GM20000 (cell line): ENCODE measurements at regions not wholly inside any gene's neighbourhood (a gene's known extent, or its start where the extent isn't known, plus 50 kb on each side); places are given as distances from the start of the nearest gene placed in this dataset.
A peak's percentile ranks its signal among the peaks of the same experiment; 100 is the strongest.
"Not testable (repeated sequence)": the region's sequence is repeated elsewhere in the genome, so short reads cannot be mapped to it uniquely, and the experiment has no call there.

Experiments
- DNase-seq: peaks from one replicate; pipeline ENCODE4 v3.0.0; 2012; ENCODE audit warnings: low spot score
- CTCF ChIP-seq: IDR thresholded peaks from 2 replicates; pipeline ENCODE4 v1.5.1; 2012; ENCODE audit warnings: mild to moderate bottlenecking, control low read depth; ENCODE audit errors: extremely low read depth, missing control alignments

DNA sequence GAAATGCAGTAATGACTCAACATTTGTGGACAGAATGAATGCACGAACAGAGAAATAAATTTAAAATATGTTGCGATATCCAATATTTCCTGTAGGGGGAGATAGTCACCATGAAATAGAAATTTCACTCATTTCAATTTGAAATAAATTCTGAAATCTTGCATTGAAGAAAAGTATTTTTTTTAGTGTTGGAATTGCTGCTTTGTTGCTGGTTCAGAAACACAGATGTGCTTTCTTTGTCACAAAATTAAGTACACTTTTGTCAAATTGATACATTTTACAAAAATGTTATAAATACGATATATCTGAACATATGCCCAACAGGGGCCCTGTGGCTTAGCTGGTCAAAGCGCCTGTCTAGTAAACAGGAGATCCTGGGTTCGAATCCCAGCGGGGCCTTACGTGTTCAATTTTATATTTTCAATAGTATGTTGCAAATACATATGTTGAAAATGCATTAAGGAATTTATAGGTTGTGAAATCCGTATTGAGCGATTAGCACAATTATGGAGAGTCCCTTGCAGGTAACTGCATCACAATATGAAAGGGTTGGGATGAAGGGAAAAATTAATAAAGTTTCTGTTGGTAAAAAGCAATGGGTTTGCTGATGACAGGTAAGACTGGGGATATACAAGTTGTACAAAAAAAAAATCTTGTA lies 85.4 kb upstream of the PRSS16 start:
- DNase-seq: peak; percentile 18
- TF ChIP-seq CTCF: no peak

DNA sequence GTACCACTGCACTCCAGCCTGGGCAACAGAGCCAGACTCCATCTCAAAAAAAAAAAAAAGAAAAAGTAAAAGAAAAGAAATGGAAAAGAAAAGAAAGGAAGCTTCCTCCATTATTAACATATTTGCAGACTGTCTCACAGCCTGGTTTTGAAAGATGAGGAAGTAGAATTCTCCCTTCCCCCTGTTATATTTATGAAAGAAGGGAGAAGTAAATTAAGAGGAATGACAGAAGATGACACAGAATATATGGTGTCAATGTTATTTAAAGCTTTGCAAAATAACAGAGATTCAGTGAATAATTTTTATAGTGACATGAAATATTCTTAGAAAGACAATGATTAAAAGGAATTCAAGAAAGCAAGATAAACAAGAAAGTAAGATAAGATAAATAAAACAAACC lies 83.7 kb upstream of the PRSS16 start:
- TF ChIP-seq CTCF: no peak
- DNase-seq: no peak

DNA sequence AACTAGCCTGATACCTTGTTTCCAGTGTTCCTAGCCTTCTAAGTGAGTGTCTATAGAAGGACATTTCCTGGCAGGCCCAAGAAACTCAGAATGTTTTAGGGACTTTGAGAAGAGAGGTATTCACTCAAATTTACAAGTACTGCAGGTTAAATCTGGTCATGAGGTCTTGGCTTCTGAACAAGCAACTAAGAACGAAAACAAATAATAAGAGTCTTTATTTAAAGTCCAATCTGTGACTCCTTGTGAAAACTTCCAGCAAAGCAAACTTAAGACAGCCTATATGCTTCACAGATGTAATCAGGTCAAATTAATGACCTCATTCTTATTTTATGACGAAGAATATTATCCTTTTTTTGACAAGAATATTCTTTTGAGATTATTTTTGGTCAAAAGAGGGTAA lies 79.4 kb upstream of the PRSS16 start:
- TF ChIP-seq CTCF: no peak
- DNase-seq: no peak

DNA sequence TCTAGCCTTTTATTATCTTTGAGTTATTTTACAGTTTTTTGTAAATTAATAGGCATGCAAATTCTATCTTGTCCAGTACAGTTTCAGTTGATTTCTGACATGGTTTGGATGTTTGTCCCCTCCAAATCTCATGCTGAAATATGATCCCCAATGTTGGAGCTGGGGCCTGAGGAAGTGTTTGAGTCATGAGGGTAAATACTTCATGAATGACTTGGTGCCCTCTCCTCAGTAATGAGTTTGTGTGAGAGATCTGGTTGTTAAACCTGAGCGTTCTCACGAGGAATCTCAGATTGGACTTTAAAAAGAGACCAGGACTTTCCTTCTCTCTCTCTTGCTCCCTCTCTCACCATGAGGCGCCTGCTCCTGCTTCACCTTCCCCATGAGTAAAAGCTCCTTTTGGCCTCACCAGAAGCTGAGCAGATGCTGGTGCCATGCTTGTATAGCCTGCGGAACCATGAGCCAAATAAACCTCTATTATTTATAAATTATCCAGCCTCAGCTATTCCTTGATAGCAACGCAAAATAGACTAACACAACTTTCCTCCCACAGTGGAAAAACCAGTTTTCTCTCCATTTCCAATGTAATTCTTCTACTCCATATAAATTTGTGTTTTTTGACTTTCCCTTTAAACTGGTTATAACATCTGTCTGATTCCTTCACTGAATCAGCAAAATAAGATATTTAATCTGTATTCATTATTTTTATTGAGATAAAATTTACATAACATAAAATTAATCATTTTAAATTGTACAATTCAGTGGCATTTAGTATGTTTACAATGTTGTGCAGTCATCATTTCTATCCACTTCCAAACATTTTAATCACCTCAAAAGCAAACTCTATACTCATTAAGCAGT lies 78.7 kb upstream of the PRSS16 start:
- no peak for DNase-seq

DNA sequence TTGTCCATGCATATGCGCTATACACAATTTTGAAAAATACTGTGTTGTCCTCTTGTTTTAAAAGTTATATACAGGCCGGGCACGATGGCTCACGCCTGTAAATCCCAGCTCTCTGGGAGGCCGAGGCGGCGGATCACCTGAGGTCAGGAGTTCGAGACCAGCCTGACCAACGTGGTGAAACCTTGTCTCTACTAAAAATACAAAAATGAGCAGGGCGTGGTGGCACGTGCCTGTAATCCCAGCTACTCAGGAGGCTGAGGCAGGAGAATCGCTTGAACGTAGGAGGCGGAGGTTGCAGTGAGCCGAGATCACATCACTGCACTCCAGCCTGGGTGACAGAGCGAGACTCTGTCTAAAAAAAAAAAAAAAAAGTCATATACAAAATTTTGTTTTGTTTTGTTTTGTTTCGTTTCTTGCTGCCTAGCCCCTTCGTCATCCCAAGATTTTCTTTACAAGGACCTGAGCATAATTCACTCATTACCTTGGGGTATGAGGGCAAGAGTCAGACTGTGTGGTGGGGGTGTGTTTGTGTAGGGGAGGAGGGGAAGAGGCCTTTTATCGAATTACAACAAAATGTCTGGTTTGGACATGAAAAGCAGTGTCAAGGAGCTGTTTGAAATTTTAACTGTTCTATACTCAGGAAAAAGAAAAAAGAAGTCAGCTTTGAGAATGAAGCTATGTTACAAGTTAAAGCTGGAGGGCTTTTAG lies 74.8 kb upstream of the PRSS16 start:
- DNase-seq: not testable (repeated sequence)

More for the DNA sequence above, 78.7 kb upstream of the PRSS16 start:
- no peak for TF ChIP-seq CTCF

DNA sequence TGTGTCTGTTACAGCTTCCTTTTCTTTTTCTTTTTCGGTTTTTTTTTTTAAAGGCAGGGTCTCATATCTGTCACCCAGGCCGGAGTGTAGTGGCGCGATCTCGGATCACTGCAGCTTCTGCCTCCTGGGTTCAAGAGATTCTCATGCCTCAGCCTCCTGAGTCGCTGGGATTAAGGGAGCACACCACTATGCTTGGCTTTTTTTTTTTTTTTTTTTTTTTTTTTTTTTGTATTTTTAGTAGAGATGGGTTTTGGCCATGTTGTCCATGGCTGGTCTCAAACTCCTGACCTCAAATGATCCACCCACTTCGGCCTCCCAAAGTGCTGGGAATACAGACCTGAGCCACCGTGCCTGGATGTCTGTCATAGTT lies 74.3 kb upstream of the PRSS16 start:
- DNase-seq: not testable (repeated sequence)

DNA sequence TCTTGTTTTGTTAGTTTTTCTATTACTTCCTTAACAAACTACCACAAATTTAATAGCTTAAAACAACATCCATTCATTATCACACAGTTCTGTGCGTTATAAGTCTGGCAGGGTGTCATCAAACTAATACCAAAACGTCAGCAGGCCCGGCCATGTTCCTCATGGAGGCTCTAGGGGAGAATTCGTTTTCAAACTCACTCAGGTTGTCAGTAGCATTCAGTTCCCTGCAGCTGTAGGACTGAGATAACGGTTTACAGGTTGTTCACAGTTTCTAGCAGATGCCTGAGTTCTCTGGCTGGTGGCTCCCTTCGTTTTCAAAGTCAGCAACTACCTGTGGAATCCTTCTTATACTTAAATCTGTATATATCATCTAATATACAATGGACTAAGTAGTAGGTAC lies 72.5 kb upstream of the PRSS16 start:
- DNase-seq: no peak
- no peak for TF ChIP-seq CTCF

DNA sequence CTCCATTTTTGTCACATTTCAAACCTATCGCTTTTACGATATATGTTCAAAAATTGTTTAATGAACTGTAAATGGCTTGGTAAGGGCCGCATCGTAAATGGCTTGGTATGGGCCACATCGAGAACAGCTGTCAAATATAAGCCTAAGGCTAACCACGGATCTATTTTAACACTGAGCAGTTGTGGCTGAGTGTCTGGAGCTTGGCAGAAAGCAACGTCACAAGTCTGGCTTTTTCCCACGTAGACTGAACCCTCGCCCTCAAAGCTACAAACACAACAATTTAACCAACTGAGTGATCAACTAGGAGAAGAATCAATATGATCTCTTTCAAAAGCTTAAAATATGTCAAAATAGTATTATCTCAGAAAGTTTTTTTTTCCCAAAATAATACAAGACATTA lies 71.4 kb upstream of the PRSS16 start:
- TF ChIP-seq CTCF: no peak
- no peak for DNase-seq
